ENCODE measurements at regions not wholly inside any gene's neighbourhood (a gene's known extent, or its start where the extent isn't known, plus 50 kb on each side); places are given as distances from the start of the nearest gene placed in this dataset.
"Not testable (repeated sequence)": the region's sequence is repeated elsewhere in the genome, so short reads cannot be mapped to it uniquely, and the experiment has no call there.

GRCh38 chr3:46797486-46797885, 65.8 kb downstream of the MYL3 start:
- POLR2A ChIA-PET, result no interaction called here
- Histone ChIP-seq H3K27ac (ENCODE audit: extremely low read depth, low read depth, low read length) (no peak overlapping the region), H3K36me3 (ENCODE audit: control insufficient read depth in 2 of 2, insufficient read depth in 1 of 2, low read length in 2 of 2) (no peaks in the 10 kb centered on the region), H3K4me3 (ENCODE audit: low read depth, low read length) (no peak overlapping the region), H3K9me3 (ENCODE audit: control insufficient read depth, insufficient read depth, low read depth, low read length) (no peaks in the 10 kb centered on the region), H3K4me1 (ENCODE audit: control insufficient read depth, insufficient read depth, low read length) (no peaks in the 10 kb centered on the region)
- CTCF ChIA-PET, result no interaction called here
- TF ChIP-seq ZNF311 (tag by site-specific recombination; IDR thresholded peaks at IDR 0.05; ENCODE audit: borderline replicate concordance) (no peak), SETDB1 (IDR thresholded peaks at IDR 0.05; ENCODE audit: insufficient read length, low read length) (no peak), ZFP37 (tag by site-specific recombination; IDR thresholded peaks at IDR 0.05) (no peak), BCL11A (tag by site-specific recombination; IDR thresholded peaks at IDR 0.05; ENCODE audit: low read depth) (no peak), ZNF221 (tag by site-specific recombination; IDR thresholded peaks at IDR 0.05; ENCODE audit: borderline replicate concordance) (no peak), WT1 (tag by site-specific recombination; IDR thresholded peaks at IDR 0.05) (no peak), ZNF2 (tag by site-specific recombination; IDR thresholded peaks at IDR 0.05) (no peak), SCRT2 (tag by site-specific recombination; IDR thresholded peaks at IDR 0.05) (no peak), SP3 (tag by site-specific recombination; IDR thresholded peaks at IDR 0.05) (no peak), BCL11B (tag by site-specific recombination; IDR thresholded peaks at IDR 0.05; ENCODE audit: low read depth) (no peak), GLIS2 (tag by site-specific recombination; IDR thresholded peaks at IDR 0.05) (no peak), ZNF423 (tag by site-specific recombination; IDR thresholded peaks at IDR 0.05) (no peak), SALL2 (tag by site-specific recombination; IDR thresholded peaks at IDR 0.05; ENCODE audit: borderline replicate concordance) (no peak), ZNF561 (tag by site-specific recombination; IDR thresholded peaks at IDR 0.05; ENCODE audit: borderline replicate concordance) (no peak), REPIN1 (tag by site-specific recombination; IDR thresholded peaks at IDR 0.05; ENCODE audit: low read depth) (no peak), ZNF777 (tag by site-specific recombination; IDR thresholded peaks at IDR 0.05; ENCODE audit: borderline replicate concordance) (no peak)
- TF ChIP-seq, protein P1, sequence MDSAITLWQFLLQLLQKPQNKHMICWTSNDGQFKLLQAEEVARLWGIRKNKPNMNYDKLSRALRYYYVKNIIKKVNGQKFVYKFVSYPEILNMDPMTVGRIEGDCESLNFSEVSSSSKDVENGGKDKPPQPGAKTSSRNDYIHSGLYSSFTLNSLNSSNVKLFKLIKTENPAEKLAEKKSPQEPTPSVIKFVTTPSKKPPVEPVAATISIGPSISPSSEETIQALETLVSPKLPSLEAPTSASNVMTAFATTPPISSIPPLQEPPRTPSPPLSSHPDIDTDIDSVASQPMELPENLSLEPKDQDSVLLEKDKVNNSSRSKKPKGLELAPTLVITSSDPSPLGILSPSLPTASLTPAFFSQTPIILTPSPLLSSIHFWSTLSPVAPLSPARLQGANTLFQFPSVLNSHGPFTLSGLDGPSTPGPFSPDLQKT (IDR thresholded peaks at IDR 0.05; ENCODE audit: borderline replicate concordance, low read depth, low read length), result no peak
- TF ChIP-seq, protein P2, sequence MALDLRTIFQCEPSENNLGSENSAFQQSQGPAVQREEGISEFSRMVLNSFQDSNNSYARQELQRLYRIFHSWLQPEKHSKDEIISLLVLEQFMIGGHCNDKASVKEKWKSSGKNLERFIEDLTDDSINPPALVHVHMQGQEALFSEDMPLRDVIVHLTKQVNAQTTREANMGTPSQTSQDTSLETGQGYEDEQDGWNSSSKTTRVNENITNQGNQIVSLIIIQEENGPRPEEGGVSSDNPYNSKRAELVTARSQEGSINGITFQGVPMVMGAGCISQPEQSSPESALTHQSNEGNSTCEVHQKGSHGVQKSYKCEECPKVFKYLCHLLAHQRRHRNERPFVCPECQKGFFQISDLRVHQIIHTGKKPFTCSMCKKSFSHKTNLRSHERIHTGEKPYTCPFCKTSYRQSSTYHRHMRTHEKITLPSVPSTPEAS (tag by site-specific recombination; IDR thresholded peaks at IDR 0.05), result no peak
- TF ChIP-seq, protein P3, sequence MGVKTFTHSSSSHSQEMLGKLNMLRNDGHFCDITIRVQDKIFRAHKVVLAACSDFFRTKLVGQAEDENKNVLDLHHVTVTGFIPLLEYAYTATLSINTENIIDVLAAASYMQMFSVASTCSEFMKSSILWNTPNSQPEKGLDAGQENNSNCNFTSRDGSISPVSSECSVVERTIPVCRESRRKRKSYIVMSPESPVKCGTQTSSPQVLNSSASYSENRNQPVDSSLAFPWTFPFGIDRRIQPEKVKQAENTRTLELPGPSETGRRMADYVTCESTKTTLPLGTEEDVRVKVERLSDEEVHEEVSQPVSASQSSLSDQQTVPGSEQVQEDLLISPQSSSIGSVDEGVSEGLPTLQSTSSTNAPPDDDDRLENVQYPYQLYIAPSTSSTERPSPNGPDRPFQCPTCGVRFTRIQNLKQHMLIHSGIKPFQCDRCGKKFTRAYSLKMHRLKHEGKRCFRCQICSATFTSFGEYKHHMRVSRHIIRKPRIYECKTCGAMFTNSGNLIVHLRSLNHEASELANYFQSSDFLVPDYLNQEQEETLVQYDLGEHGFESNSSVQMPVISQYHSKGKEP (tag by site-specific recombination; IDR thresholded peaks at IDR 0.05), result no peak

- H3K4me1 ChIP-seq (ENCODE audit: control insufficient read depth, insufficient read depth, low read length); CTCF ChIA-PET; POLR2A ChIA-PET; H3K4me3 ChIP-seq (ENCODE audit: low read depth, low read length); H3K36me3 ChIP-seq (ENCODE audit: control insufficient read depth in 2 of 2, insufficient read depth in 1 of 2, low read length in 2 of 2); H3K27ac ChIP-seq (ENCODE audit: extremely low read depth, low read depth, low read length); H3K9me3 ChIP-seq (ENCODE audit: control insufficient read depth, insufficient read depth, low read depth, low read length): not testable (repeated sequence)
Observed at GRCh38 chr3:46793340-46793739, 69.9 kb downstream of the MYL3 start.

DNA sequence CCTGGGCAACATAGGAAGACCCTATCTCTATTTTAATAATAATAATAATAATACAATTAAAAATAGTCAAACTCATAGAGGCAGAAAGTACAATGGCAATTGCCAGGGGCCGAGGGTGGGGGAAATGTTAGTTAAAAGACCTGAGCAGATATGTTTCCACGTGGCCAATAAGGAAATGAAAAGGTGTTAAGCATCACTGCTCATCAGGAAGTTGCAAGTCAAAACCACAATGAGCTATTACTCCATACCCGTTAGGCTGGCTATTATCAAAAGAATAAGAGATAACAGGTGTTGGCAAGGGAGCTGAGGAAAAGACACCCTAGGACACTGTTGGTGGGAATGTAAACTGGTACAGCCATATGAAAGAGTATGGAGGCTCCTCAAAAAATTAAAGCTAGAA, 60.4 kb upstream of the PRSS50 start:
- no peaks in the 10 kb centered on the region for H3K36me3 ChIP-seq (ENCODE audit: control insufficient read depth in 2 of 2, insufficient read depth in 1 of 2, low read length in 2 of 2)
- no peaks in the 10 kb centered on the region for H3K4me1 ChIP-seq (ENCODE audit: control insufficient read depth, insufficient read depth, low read length)
- ChIA-PET POLR2A (no interaction called here), CTCF (no interaction called here)
- no peak overlapping the region for H3K27ac ChIP-seq (ENCODE audit: extremely low read depth, low read depth, low read length)
- no peak for TF ChIP-seq RBAK (tag by site-specific recombination; IDR thresholded peaks at IDR 0.05)
- no peak for TF ChIP-seq MZF1 (tag by site-specific recombination; IDR thresholded peaks at IDR 0.05; ENCODE audit: borderline replicate concordance)
- TF ChIP-seq ZBTB49 (tag by site-specific recombination; IDR thresholded peaks at IDR 0.05; ENCODE audit: low read depth), result no peak
- no peak for TF ChIP-seq ZNF391 (tag by site-specific recombination; IDR thresholded peaks at IDR 0.05; ENCODE audit: borderline replicate concordance, low read depth)
- no peak for TF ChIP-seq ZNF133 (tag by site-specific recombination; IDR thresholded peaks at IDR 0.05)
- TF ChIP-seq ZBTB48 (tag by site-specific recombination; IDR thresholded peaks at IDR 0.05), result no peak
- no peak overlapping the region for H3K4me3 ChIP-seq (ENCODE audit: low read depth, low read length)
- H3K9me3 ChIP-seq (ENCODE audit: control insufficient read depth, insufficient read depth, low read depth, low read length), result no peaks in the 10 kb centered on the region
